ENCODE measurements at regions not wholly inside any gene's neighbourhood (a gene's known extent, or its start where the extent isn't known, plus 50 kb on each side); places are given as distances from the start of the nearest gene placed in this dataset.

- TF ChIP-seq ZNF462 (CRISPR knock-in tag; IDR thresholded peaks at IDR 0.05) (no peak), CREB1 (CRISPR knock-in tag; IDR thresholded peaks at IDR 0.05; ENCODE audit: low read depth) (no peak)
Observed at GRCh38 chr5:2631758-2632157, 119.7 kb downstream of the IRX2 start (continued).

DNA sequence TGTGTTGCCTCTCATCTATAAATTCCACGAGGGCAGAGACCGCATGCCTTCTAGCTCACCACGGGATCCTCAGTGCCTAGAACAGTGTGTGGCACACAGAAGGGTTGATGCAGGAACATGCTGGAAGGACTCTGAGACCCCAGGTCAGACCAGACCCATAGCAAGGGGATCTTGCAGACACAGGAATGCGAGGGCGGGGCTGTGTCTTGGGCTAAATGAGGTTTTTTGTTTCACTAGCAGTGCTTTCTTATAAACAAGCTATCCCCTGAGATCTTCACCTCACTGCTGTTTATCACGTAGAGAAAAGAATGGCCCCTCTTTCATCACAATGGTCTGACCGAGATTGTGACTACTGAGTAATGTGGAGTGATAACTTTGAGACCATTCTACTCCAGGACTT lies 122.4 kb downstream of the IRX2 start:
- no peak overlapping the region for H3K27ac ChIP-seq (ENCODE audit: low read depth)
- no peak overlapping the region for H2AFZ ChIP-seq
- Mint-ChIP-seq H3K27ac (no peak overlapping the region), H3K36me3 (ENCODE audit: low read depth) (no peaks in the 10 kb centered on the region), H3K9me3 (no peaks in the 10 kb centered on the region), H3K4me3 (no peak overlapping the region), H3K27me3 (ENCODE audit: insufficient read depth, low read depth, poor library complexity) (peaks cover 12% of the 10 kb centered on the region), H3K4me1 (no peaks in the 10 kb centered on the region)
- H3K4me2 ChIP-seq = no peak overlapping the region
- H3F3A ChIP-seq (replicated peaks; ENCODE audit: low read depth) = no peaks in the 10 kb centered on the region
- H4K20me1 ChIP-seq (replicated peaks; ENCODE audit: insufficient read depth) = no peaks in the 10 kb centered on the region
- H3K27me3 ChIP-seq (ENCODE audit: insufficient read depth) = no peaks in the 10 kb centered on the region
- H3K4me1 ChIP-seq (ENCODE audit: insufficient read depth) = no peaks in the 10 kb centered on the region
- H3K4me3 ChIP-seq = no peak overlapping the region
- H3K9me2 ChIP-seq (ENCODE audit: insufficient read depth) = no peaks in the 10 kb centered on the region
- no peak for ATAC-seq
- DNase-seq (ENCODE audit: low spot score) = no peak
- no peaks in the 10 kb centered on the region for H3K36me3 ChIP-seq (ENCODE audit: insufficient read depth)
- no peaks in the 10 kb centered on the region for H3K79me2 ChIP-seq (replicated peaks; ENCODE audit: insufficient read depth)
- TF ChIP-seq JUNB (IDR thresholded peaks at IDR 0.05; ENCODE audit: unreplicated experiment) (no peak), ZNF331 (CRISPR knock-in tag; IDR thresholded peaks at IDR 0.05; ENCODE audit: low read depth) (no peak), NANOG (IDR thresholded peaks at IDR 0.05; ENCODE audit: borderline replicate concordance) (no peak), POLR2AphosphoS5 (IDR thresholded peaks at IDR 0.05; ENCODE audit: low read depth) (no peak), EZH2 (IDR thresholded peaks at IDR 0.05; ENCODE audit: low read depth, unreplicated experiment) (no peak)
- TF ChIP-seq, protein P1, sequence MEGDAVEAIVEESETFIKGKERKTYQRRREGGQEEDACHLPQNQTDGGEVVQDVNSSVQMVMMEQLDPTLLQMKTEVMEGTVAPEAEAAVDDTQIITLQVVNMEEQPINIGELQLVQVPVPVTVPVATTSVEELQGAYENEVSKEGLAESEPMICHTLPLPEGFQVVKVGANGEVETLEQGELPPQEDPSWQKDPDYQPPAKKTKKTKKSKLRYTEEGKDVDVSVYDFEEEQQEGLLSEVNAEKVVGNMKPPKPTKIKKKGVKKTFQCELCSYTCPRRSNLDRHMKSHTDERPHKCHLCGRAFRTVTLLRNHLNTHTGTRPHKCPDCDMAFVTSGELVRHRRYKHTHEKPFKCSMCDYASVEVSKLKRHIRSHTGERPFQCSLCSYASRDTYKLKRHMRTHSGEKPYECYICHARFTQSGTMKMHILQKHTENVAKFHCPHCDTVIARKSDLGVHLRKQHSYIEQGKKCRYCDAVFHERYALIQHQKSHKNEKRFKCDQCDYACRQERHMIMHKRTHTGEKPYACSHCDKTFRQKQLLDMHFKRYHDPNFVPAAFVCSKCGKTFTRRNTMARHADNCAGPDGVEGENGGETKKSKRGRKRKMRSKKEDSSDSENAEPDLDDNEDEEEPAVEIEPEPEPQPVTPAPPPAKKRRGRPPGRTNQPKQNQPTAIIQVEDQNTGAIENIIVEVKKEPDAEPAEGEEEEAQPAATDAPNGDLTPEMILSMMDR (conservative IDR thresholded peaks at IDR 0.05; ENCODE audit: low read depth in 2 of 2) = no peak
- TF ChIP-seq, protein P2, sequence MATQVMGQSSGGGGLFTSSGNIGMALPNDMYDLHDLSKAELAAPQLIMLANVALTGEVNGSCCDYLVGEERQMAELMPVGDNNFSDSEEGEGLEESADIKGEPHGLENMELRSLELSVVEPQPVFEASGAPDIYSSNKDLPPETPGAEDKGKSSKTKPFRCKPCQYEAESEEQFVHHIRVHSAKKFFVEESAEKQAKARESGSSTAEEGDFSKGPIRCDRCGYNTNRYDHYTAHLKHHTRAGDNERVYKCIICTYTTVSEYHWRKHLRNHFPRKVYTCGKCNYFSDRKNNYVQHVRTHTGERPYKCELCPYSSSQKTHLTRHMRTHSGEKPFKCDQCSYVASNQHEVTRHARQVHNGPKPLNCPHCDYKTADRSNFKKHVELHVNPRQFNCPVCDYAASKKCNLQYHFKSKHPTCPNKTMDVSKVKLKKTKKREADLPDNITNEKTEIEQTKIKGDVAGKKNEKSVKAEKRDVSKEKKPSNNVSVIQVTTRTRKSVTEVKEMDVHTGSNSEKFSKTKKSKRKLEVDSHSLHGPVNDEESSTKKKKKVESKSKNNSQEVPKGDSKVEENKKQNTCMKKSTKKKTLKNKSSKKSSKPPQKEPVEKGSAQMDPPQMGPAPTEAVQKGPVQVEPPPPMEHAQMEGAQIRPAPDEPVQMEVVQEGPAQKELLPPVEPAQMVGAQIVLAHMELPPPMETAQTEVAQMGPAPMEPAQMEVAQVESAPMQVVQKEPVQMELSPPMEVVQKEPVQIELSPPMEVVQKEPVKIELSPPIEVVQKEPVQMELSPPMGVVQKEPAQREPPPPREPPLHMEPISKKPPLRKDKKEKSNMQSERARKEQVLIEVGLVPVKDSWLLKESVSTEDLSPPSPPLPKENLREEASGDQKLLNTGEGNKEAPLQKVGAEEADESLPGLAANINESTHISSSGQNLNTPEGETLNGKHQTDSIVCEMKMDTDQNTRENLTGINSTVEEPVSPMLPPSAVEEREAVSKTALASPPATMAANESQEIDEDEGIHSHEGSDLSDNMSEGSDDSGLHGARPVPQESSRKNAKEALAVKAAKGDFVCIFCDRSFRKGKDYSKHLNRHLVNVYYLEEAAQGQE (IDR thresholded peaks at IDR 0.05; ENCODE audit: unreplicated experiment) = no peak

All from GM23338 (cell line).